22Rv1 (cell line): ENCODE measurements at regions not wholly inside any gene's neighbourhood (a gene's known extent, or its start where the extent isn't known, plus 50 kb on each side); places are given as distances from the start of the nearest gene placed in this dataset.

Experiments
- CTCF ChIP-seq: fragments of 450-650 bp; IDR thresholded peaks from 2 replicates; pipeline ENCODE4 v1.5.1; 2017; ENCODE audit warnings: mild to moderate bottlenecking
- ZFX ChIP-seq: fragments of 450-650 bp; IDR thresholded peaks from 2 replicates; pipeline ENCODE4 v1.6.1; 2017; ENCODE audit warnings: antibody characterized with exemption, borderline replicate concordance

DNA sequence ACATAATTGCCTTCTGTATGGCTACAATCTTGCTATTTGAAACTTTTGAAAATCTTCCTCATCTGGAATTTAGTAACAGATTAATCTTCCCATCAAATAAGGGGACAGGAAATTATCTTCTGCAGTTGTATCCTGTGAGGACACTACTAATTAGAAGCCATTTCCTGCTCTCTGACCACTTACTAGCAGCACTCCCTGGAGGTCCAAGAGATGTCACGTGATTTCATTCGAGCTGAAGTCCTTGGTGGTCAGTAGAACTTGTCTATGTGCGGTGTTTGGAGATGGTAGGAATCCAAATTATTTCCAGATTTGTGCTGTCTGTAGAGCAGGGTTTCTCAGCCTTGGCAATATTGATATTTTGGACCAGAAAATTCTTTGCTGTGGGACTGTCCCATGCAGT lies 202.5 kb downstream of the TFAP2B start:
- no peak for TF ChIP-seq CTCF
- TF ChIP-seq ZFX, result no peak
